GM18507 (cell line): ENCODE measurements at regions not wholly inside any gene's neighbourhood (a gene's known extent, or its start where the extent isn't known, plus 50 kb on each side); places are given as distances from the start of the nearest gene placed in this dataset.
A peak's percentile ranks its signal among the peaks of the same experiment; 100 is the strongest.
"Not testable (repeated sequence)": the region's sequence is repeated elsewhere in the genome, so short reads cannot be mapped to it uniquely, and the experiment has no call there.

ENCODE experiments used
- DNase-seq: peaks from one replicate; pipeline ENCODE4 v3.0.0; 2011; ENCODE audit warnings: low read depth; ENCODE audit not compliant: insufficient read length; ENCODE audit errors: extremely low spot score
- FAIRE-seq: peaks from 2 replicates; lab custom pipeline; 2011; peaks lifted over from hg19 to GRCh38; lab: Jason Lieb, UNC

GRCh38 chrX:121169099-121170035 lies 122.0 kb downstream of the GLUD2 start:
- FAIRE-seq = no peak
- no peak for DNase-seq

GRCh38 chrX:121172703-121173102 lies 125.3 kb downstream of the GLUD2 start:
- no peak for FAIRE-seq
- no peak for DNase-seq

- DNase-seq (no peak), FAIRE-seq (no peak)
Observed at GRCh38 chrX:121179972-121180371, 132.6 kb downstream of the GLUD2 start.

- FAIRE-seq (no peak), DNase-seq (no peak)
Observed at GRCh38 chrX:121191779-121192178, 144.4 kb downstream of the GLUD2 start.

GRCh38 chrX:121195719-121196118 lies 148.3 kb downstream of the GLUD2 start:
- DNase-seq (no peak), FAIRE-seq (no peak)

GRCh38 chrX:121196872-121197444 lies 149.5 kb downstream of the GLUD2 start:
- FAIRE-seq = peak; percentile 31
- DNase-seq = not testable (repeated sequence)

DNA sequence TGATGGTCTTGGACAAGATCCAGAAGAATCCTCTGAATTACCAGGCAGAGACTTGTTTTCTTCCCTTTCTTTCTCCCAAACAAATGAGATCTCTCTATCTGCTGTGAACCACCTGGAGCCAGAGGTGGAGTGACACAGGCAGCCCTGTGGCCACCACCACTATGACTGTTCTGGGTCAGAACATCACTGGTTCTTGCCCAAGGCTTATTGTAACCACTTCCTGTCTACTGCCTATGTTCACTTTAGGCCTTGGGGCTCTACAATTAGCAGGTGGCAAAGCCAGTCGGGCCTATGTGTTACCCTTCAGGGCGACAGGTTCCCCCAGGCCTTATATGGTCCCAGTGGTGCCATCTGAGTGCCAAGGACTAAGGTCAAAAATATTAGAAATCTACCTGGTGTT lies 161.2 kb downstream of the GLUD2 start:
- no peak for DNase-seq
- no peak for FAIRE-seq

DNA sequence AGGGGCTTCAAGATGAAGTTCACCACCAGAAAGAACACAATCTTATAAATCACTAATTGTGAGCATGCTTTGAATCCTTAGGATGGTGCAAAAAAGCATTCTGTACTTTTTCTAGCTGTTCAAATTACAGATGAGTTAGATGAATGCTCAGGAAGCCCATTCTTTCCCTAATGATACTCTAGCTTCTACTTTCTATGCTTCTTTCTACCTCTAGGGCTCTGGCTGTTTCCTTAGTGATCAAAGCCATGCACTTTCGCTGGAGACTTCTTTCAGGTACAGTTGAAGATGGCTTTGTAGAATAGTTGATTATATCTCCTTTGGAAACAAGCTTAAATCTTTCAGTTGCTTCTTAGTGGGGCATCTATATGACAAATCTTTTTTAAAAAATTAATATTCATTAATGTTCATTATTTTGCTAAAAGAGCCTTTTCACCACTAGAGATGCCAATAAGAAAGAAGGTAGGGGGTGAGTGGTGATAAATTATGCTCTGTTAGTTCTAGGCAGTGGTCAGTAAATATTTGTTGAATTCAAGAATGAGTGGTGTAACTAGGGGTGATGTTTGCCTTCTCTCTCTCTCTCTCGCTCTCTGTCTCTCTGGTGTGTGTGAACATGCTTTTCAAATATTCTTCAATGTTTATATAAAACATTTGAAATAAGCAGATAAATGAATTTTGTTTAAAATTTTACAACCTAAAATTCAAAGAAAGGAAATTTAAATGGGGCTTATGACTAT lies 169.4 kb downstream of the GLUD2 start:
- DNase-seq = no peak
- no peak for FAIRE-seq

GRCh38 chrX:121221322-121221977 lies 174.0 kb downstream of the GLUD2 start:
- FAIRE-seq (no peak), DNase-seq (no peak)

DNA sequence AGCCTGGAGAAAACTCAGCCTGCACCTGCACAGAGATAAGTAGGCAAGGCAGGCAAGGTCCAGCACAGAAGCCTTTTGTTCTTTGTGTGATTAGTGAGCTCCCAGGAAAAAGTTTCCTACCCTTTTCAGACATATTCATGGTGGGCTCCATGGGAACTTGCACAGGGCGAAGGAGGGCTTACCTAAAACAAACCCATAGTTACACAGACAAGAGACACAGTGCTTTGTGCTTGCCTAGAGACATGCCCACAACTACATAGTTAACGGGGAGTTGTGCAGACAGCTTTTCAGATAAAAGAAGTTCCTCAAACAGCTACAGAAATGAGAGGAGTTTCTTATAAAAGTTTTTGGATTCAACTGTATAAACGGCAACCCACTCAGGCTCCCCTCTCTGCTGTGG lies 180.5 kb downstream of the GLUD2 start:
- FAIRE-seq (no peak), DNase-seq (no peak)

GRCh38 chrX:121231566-121232358 lies 184.4 kb downstream of the GLUD2 start:
- no peak for FAIRE-seq
- DNase-seq = no peak

- DNase-seq (no peak), FAIRE-seq (no peak)
Observed at GRCh38 chrX:121236040-121236439, 188.6 kb downstream of the GLUD2 start.

- DNase-seq (no peak), FAIRE-seq (no peak)
Observed at GRCh38 chrX:121238093-121238492, 190.7 kb downstream of the GLUD2 start.

- FAIRE-seq = no peak
- DNase-seq = no peak
Observed at GRCh38 chrX:121244511-121244910, 197.1 kb downstream of the GLUD2 start.

DNA sequence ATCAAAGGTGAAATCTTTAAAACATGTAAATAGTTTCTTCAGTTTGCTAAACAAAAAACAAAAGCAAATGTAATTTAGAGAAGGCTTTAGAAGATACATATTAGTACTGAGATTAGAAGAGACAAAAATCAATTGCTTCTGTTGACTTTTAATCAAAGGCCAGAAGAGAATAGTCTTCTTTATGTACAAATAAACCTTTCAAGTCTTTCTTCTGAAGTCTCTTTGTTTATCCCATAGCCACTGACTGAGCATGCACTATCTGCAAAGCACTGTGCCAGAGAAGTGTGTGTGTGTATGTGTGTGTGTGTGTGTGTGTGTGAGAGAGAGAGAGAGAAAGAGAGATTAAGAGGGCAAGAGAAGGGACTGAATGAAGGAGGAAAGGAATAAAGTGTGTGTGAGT lies 198.4 kb downstream of the GLUD2 start:
- FAIRE-seq = peak; percentile 46
- no peak for DNase-seq

DNA sequence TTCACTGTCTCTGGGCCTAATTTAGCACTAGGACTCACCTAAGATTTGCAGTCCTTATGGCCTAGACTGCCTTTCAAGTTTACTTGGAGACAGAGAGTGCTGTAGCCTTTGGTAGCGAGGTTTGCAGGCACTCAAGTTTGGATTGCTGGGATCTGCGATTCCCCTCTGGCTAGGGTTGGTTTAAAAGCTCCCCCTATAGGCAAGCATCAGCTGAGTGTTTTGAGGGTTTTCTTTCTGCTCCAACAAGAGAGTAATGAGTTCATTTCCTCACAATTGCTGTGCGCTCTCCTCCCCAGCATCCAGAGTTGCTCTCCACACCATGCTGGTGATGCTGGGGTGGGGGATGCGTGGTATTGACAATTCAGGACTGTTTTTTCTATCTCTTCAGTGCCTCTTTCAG lies 206.9 kb downstream of the GLUD2 start:
- FAIRE-seq (no peak), DNase-seq (no peak)

- no peak for FAIRE-seq
- DNase-seq = no peak
Observed at GRCh38 chrX:121256647-121257046, 209.2 kb downstream of the GLUD2 start.

GRCh38 chrX:121258545-121258944 lies 211.1 kb downstream of the GLUD2 start:
- DNase-seq (no peak), FAIRE-seq (no peak)

GRCh38 chrX:121259170-121259569 lies 211.8 kb downstream of the GLUD2 start:
- no peak for DNase-seq
- no peak for FAIRE-seq
